ENCODE measurements at regions not wholly inside any gene's neighbourhood (a gene's known extent, or its start where the extent isn't known, plus 50 kb on each side); places are given as distances from the start of the nearest gene placed in this dataset.

GRCh38 chr4:96763546-96763945 is 923.7 kb downstream of the PDHA2 start:
- CTCF ChIA-PET = no interaction called here
- Mint-ChIP-seq H3K4me1 (no peaks in the 10 kb centered on the region), H3K27ac (no peak overlapping the region), H3K36me3 (no peaks in the 10 kb centered on the region), H3K4me3 (no peak overlapping the region), H3K9me3 (peaks cover 0 to 42% (median 5%) of the 10 kb centered on the region in 5 donors), H3K27me3 (no peaks in the 10 kb centered on the region)
- Histone ChIP-seq H3K9me3 (ENCODE audit: low read length) (no peaks in the 10 kb centered on the region), H3K27ac (ENCODE audit: low read depth, low read length) (no peak overlapping the region), H3K27me3 (ENCODE audit: insufficient read depth, low read length, poor library complexity, severe bottlenecking) (no peaks in the 10 kb centered on the region), H3K36me3 (ENCODE audit: insufficient read depth, low read length) (no peaks in the 10 kb centered on the region), H3K4me1 (ENCODE audit: insufficient read depth, low read length) (no peaks in the 10 kb centered on the region), H3K4me3 (ENCODE audit: low read length) (no peak overlapping the region)
- POLR2A ChIA-PET = no interaction called here
- DNase-seq = no peak

- Mint-ChIP-seq H3K4me3 (no peak overlapping the region), H3K27ac (no peak overlapping the region), H3K4me1 (no peaks in the 10 kb centered on the region), H3K9me3 (peaks cover 0 to 41% (median 7%) of the 10 kb centered on the region in 5 donors), H3K36me3 (no peaks in the 10 kb centered on the region), H3K27me3 (no peaks in the 10 kb centered on the region)
- Histone ChIP-seq H3K27me3 (ENCODE audit: insufficient read depth, low read length, poor library complexity, severe bottlenecking) (no peaks in the 10 kb centered on the region), H3K9me3 (ENCODE audit: low read length) (no peaks in the 10 kb centered on the region), H3K4me1 (ENCODE audit: insufficient read depth, low read length) (no peaks in the 10 kb centered on the region), H3K36me3 (ENCODE audit: insufficient read depth, low read length) (no peaks in the 10 kb centered on the region), H3K4me3 (ENCODE audit: low read length) (no peak overlapping the region), H3K27ac (ENCODE audit: low read depth, low read length) (no peak overlapping the region)
- no peak for DNase-seq
- POLR2A ChIA-PET = no interaction called here
- CTCF ChIA-PET = no interaction called here
Measured at GRCh38 chr4:96766359-96766758, 926.5 kb downstream of the PDHA2 start.

- Mint-ChIP-seq H3K4me3 (no peak overlapping the region), H3K36me3 (no peaks in the 10 kb centered on the region), H3K27me3 (no peaks in the 10 kb centered on the region), H3K4me1 (no peaks in the 10 kb centered on the region), H3K9me3 (peaks cover 0 to 41% (median 7%) of the 10 kb centered on the region in 5 donors), H3K27ac (no peak overlapping the region)
- no peak for DNase-seq
- POLR2A ChIA-PET = no interaction called here
- H3K9me3 ChIP-seq (ENCODE audit: low read length) = no peaks in the 10 kb centered on the region
- H3K36me3 ChIP-seq (ENCODE audit: insufficient read depth, low read length) = no peaks in the 10 kb centered on the region
- H3K4me3 ChIP-seq (ENCODE audit: low read length) = no peak overlapping the region
- H3K4me1 ChIP-seq (ENCODE audit: insufficient read depth, low read length) = no peaks in the 10 kb centered on the region
- CTCF ChIA-PET = no interaction called here
- H3K27me3 ChIP-seq (ENCODE audit: insufficient read depth, low read length, poor library complexity, severe bottlenecking) = no peaks in the 10 kb centered on the region
- no peak overlapping the region for H3K27ac ChIP-seq (ENCODE audit: low read depth, low read length)
Measured at GRCh38 chr4:96767815-96768480, 928.1 kb downstream of the PDHA2 start.

GRCh38 chr4:96775501-96775900 is 935.6 kb downstream of the PDHA2 start:
- H3K27me3 Mint-ChIP-seq = no peaks in the 10 kb centered on the region
- no peak overlapping the region for H3K4me3 Mint-ChIP-seq
- ChIA-PET CTCF (no interaction called here), POLR2A (no interaction called here)
- no peak overlapping the region for H3K27ac Mint-ChIP-seq
- H3K27ac ChIP-seq (ENCODE audit: low read depth, low read length) = no peak overlapping the region
- H3K4me1 ChIP-seq (ENCODE audit: insufficient read depth, low read length) = no peaks in the 10 kb centered on the region
- peaks cover 0 to 20% (median 5%) of the 10 kb centered on the region in 5 donors for H3K9me3 Mint-ChIP-seq
- no peaks in the 10 kb centered on the region for H3K27me3 ChIP-seq (ENCODE audit: insufficient read depth, low read length, poor library complexity, severe bottlenecking)
- H3K4me1 Mint-ChIP-seq = no peaks in the 10 kb centered on the region
- H3K4me3 ChIP-seq (ENCODE audit: low read length) = no peak overlapping the region
- DNase-seq = no peak
- H3K36me3 ChIP-seq (ENCODE audit: insufficient read depth, low read length) = no peaks in the 10 kb centered on the region
- no peaks in the 10 kb centered on the region for H3K9me3 ChIP-seq (ENCODE audit: low read length)
- no peaks in the 10 kb centered on the region for H3K36me3 Mint-ChIP-seq

GRCh38 chr4:96776920-96777527 is 937.1 kb downstream of the PDHA2 start:
- H3K27me3 ChIP-seq (ENCODE audit: insufficient read depth, low read length, poor library complexity, severe bottlenecking) = no peaks in the 10 kb centered on the region
- ChIA-PET POLR2A (no interaction called here), CTCF (no interaction called here)
- Mint-ChIP-seq H3K4me3 (no peak overlapping the region), H3K27me3 (no peaks in the 10 kb centered on the region), H3K36me3 (no peaks in the 10 kb centered on the region), H3K27ac (no peak overlapping the region), H3K9me3 (peaks cover 0 to 13% (median 5%) of the 10 kb centered on the region in 5 donors), H3K4me1 (no peaks in the 10 kb centered on the region)
- H3K4me3 ChIP-seq (ENCODE audit: low read length) = no peak overlapping the region
- H3K9me3 ChIP-seq (ENCODE audit: low read length) = no peaks in the 10 kb centered on the region
- DNase-seq = no peak
- no peaks in the 10 kb centered on the region for H3K4me1 ChIP-seq (ENCODE audit: insufficient read depth, low read length)
- no peak overlapping the region for H3K27ac ChIP-seq (ENCODE audit: low read depth, low read length)
- no peaks in the 10 kb centered on the region for H3K36me3 ChIP-seq (ENCODE audit: insufficient read depth, low read length)

GRCh38 chr4:96784336-96784735 is 944.4 kb downstream of the PDHA2 start:
- no peaks in the 10 kb centered on the region for H3K36me3 Mint-ChIP-seq

GRCh38 chr4:96786306-96786705 is 946.4 kb downstream of the PDHA2 start:
- no peaks in the 10 kb centered on the region for H3K27me3 Mint-ChIP-seq
- no peaks in the 10 kb centered on the region for H3K4me1 Mint-ChIP-seq
- no peak overlapping the region for H3K27ac Mint-ChIP-seq
- no peaks in the 10 kb centered on the region for H3K36me3 Mint-ChIP-seq
- Histone ChIP-seq H3K27ac (ENCODE audit: low read depth, low read length) (no peak overlapping the region), H3K4me3 (ENCODE audit: low read length) (no peak overlapping the region), H3K27me3 (ENCODE audit: insufficient read depth, low read length, poor library complexity, severe bottlenecking) (no peaks in the 10 kb centered on the region), H3K4me1 (ENCODE audit: insufficient read depth, low read length) (no peaks in the 10 kb centered on the region), H3K9me3 (ENCODE audit: low read length) (no peaks in the 10 kb centered on the region), H3K36me3 (ENCODE audit: insufficient read depth, low read length) (no peaks in the 10 kb centered on the region)
- H3K9me3 Mint-ChIP-seq = peaks cover 0 to 21% (median 6%) of the 10 kb centered on the region in 5 donors
- no peak overlapping the region for H3K4me3 Mint-ChIP-seq
- CTCF ChIA-PET = no interaction called here
- no peak for DNase-seq
- POLR2A ChIA-PET = no interaction called here

More at GRCh38 chr4:96784336-96784735, 944.4 kb downstream of the PDHA2 start:
- no peaks in the 10 kb centered on the region for H3K36me3 ChIP-seq (ENCODE audit: insufficient read depth, low read length)
- Mint-ChIP-seq H3K27me3 (no peaks in the 10 kb centered on the region), H3K4me1 (no peaks in the 10 kb centered on the region), H3K4me3 (no peak overlapping the region), H3K9me3 (peaks cover 0 to 17% (median 6%) of the 10 kb centered on the region in 5 donors), H3K27ac (no peak overlapping the region)
- no peaks in the 10 kb centered on the region for H3K4me1 ChIP-seq (ENCODE audit: insufficient read depth, low read length)
- no peaks in the 10 kb centered on the region for H3K9me3 ChIP-seq (ENCODE audit: low read length)
- no peak overlapping the region for H3K4me3 ChIP-seq (ENCODE audit: low read length)
- ChIA-PET POLR2A (no interaction called here), CTCF (no interaction called here)
- DNase-seq = no peak
- no peak overlapping the region for H3K27ac ChIP-seq (ENCODE audit: low read depth, low read length)
- H3K27me3 ChIP-seq (ENCODE audit: insufficient read depth, low read length, poor library complexity, severe bottlenecking) = no peaks in the 10 kb centered on the region

GRCh38 chr4:96787766-96788165 is 947.9 kb downstream of the PDHA2 start:
- no peaks in the 10 kb centered on the region for H3K27me3 Mint-ChIP-seq
- H3K4me1 Mint-ChIP-seq = no peaks in the 10 kb centered on the region
- Histone ChIP-seq H3K4me1 (ENCODE audit: insufficient read depth, low read length) (no peaks in the 10 kb centered on the region), H3K27ac (ENCODE audit: low read depth, low read length) (no peak overlapping the region), H3K36me3 (ENCODE audit: insufficient read depth, low read length) (no peaks in the 10 kb centered on the region), H3K27me3 (ENCODE audit: insufficient read depth, low read length, poor library complexity, severe bottlenecking) (no peaks in the 10 kb centered on the region), H3K4me3 (ENCODE audit: low read length) (no peak overlapping the region), H3K9me3 (ENCODE audit: low read length) (no peaks in the 10 kb centered on the region)
- ChIA-PET CTCF (no interaction called here), POLR2A (no interaction called here)
- H3K9me3 Mint-ChIP-seq = peaks cover 0 to 22% (median 6%) of the 10 kb centered on the region in 5 donors
- no peak overlapping the region for H3K27ac Mint-ChIP-seq
- H3K4me3 Mint-ChIP-seq = no peak overlapping the region
- DNase-seq = no peak
- no peaks in the 10 kb centered on the region for H3K36me3 Mint-ChIP-seq

All from CD8-positive, alpha-beta memory T cell (primary cell).